IMR-90 (cell line): ENCODE measurements at regions not wholly inside any gene's neighbourhood (a gene's known extent, or its start where the extent isn't known, plus 50 kb on each side); places are given as distances from the start of the nearest gene placed in this dataset.
"Not testable (repeated sequence)": the region's sequence is repeated elsewhere in the genome, so short reads cannot be mapped to it uniquely, and the experiment has no call there.

ENCODE experiments used
- ATAC-seq: fragments of 200-7000 bp; cut with Tn5 transposase; 2 replicates; pipeline ENCODE4 v1.9.1; 2020; ENCODE audit warnings: low read depth, mild to moderate bottlenecking, moderate library complexity
- BruUV-seq: library from RNA; stranded (reverse); fragments of 400-500 nt; replicated peaks from 2 replicates; lab custom pipeline; 2021; lab: Mats Ljungman, UMichigan
- CTCF ChIA-PET: fragments of 300-600 bp; formaldehyde crosslinking; extraction: SDS; loops from one replicate; lab custom pipeline; 2021; ENCODE audit warnings: antibody characterized with exemption; lab: Yijun Ruan, JAX
- POLR2A ChIA-PET: fragments of 300-600 bp; sonication (Branson Sonifier 250); formaldehyde crosslinking; loops from one replicate; lab custom pipeline; 2022; ENCODE audit warnings: antibody characterized with exemption; ENCODE audit not compliant: unreplicated experiment; lab: Charles Lee
- DNase-seq: peaks from one replicate; pipeline ENCODE4 v3.0.0; 2013
- H2AFZ ChIP-seq: replicated peaks from 2 replicates; pipeline ENCODE3; 2013; ENCODE audit warnings: low read length, mild to moderate bottlenecking; ENCODE audit not compliant: poor library complexity
- H2AK5ac ChIP-seq: 2 replicates; pipeline ENCODE4 v1.6.1; 2013; ENCODE audit warnings: low read depth, low read length, inconsistent platforms
- H2AK9ac ChIP-seq: replicated peaks from 2 replicates; pipeline ENCODE3; 2013; ENCODE audit warnings: mild to moderate bottlenecking, low read depth, low read length, moderate library complexity; ENCODE audit not compliant: poor library complexity
- H2BK120ac ChIP-seq: 2 replicates; pipeline ENCODE4 v1.6.1; 2013; ENCODE audit warnings: low read depth, low read length, inconsistent platforms
- H2BK15ac ChIP-seq: 3 replicates; pipeline ENCODE4 v1.6.1; 2013; ENCODE audit warnings: low read depth, low read length, inconsistent platforms
- H2BK20ac ChIP-seq: 2 replicates; pipeline ENCODE4 v1.6.1; 2013; ENCODE audit warnings: low read depth, mild to moderate bottlenecking, inconsistent platforms, low read length, moderate library complexity
- H2BK5ac ChIP-seq: 2 replicates; pipeline ENCODE4 v1.6.1; 2013; ENCODE audit warnings: mild to moderate bottlenecking, low read depth, low read length, inconsistent platforms; ENCODE audit not compliant: poor library complexity, severe bottlenecking
- H3K14ac ChIP-seq: replicated peaks from 2 replicates; pipeline ENCODE4 v1.6.1; 2013; ENCODE audit warnings: low read depth, low read length, inconsistent platforms
- H3K18ac ChIP-seq: 2 replicates; pipeline ENCODE4 v1.6.1; 2013; ENCODE audit warnings: low read depth, low read length, control low read depth
- H3K23ac ChIP-seq: 2 replicates; pipeline ENCODE4 v1.6.1; 2013; ENCODE audit warnings: low read depth, low read length, inconsistent platforms
- H3K27ac ChIP-seq: 2 replicates; pipeline ENCODE4 v1.5.1; 2013; ENCODE audit warnings: mild to moderate bottlenecking, control low read depth, low read length; ENCODE audit not compliant: insufficient read depth
- H3K27me3 ChIP-seq: 2 replicates; pipeline ENCODE4 v1.6.1; 2013; ENCODE audit warnings: low read length; ENCODE audit not compliant: control insufficient read depth, insufficient read depth
- H3K36me3 ChIP-seq: 2 replicates; pipeline ENCODE4 v1.6.1; 2013; ENCODE audit warnings: low read length, mixed read lengths; ENCODE audit not compliant: control insufficient read depth, insufficient read depth
- H3K4ac ChIP-seq: 2 replicates; pipeline ENCODE4 v1.6.1; 2013; ENCODE audit warnings: low read depth, low read length, inconsistent platforms
- H3K4me1 ChIP-seq: 2 replicates; pipeline ENCODE4 v1.6.1; 2013; ENCODE audit warnings: low read length, mixed read lengths; ENCODE audit not compliant: control insufficient read depth, insufficient read depth
- H3K4me2 ChIP-seq: 2 replicates; pipeline ENCODE4 v1.6.1; 2013; ENCODE audit warnings: low read depth, mild to moderate bottlenecking, control low read depth, low read length, moderate library complexity
- H3K4me3 ChIP-seq: 2 replicates; pipeline ENCODE4 v1.5.1; 2013; ENCODE audit warnings: low read depth, mild to moderate bottlenecking, control low read depth, low read length, moderate library complexity; ENCODE audit not compliant: insufficient read depth
- H3K56ac ChIP-seq: 2 replicates; pipeline ENCODE4 v1.6.1; 2013; ENCODE audit warnings: low read length, inconsistent platforms; ENCODE audit not compliant: insufficient read depth; ENCODE audit errors: extremely low read depth
- H3K79me1 ChIP-seq, 2 experiments: 2 replicates each; pipeline ENCODE4 v1.6.1; 2013; ENCODE audit warnings: low read length in 2 of 2, inconsistent platforms in 1 of 2, low read depth in 1 of 2
- H3K9ac ChIP-seq: 2 replicates; pipeline ENCODE4 v1.6.1; 2013; ENCODE audit warnings: low read depth, low read length, control low read depth
- H3K9me1 ChIP-seq: 2 replicates; pipeline ENCODE4 v1.6.1; 2013; ENCODE audit warnings: low read length, inconsistent platforms; ENCODE audit not compliant: insufficient read depth
- H3K9me3 ChIP-seq: 2 replicates; pipeline ENCODE4 v1.6.1; 2013; ENCODE audit warnings: low read length; ENCODE audit not compliant: control insufficient read depth, insufficient read depth
- H4K20me1 ChIP-seq: 2 replicates; pipeline ENCODE4 v1.6.1; 2013; ENCODE audit warnings: low read length, inconsistent platforms; ENCODE audit not compliant: insufficient read depth
- H4K5ac ChIP-seq: 2 replicates; pipeline ENCODE4 v1.6.1; 2013; ENCODE audit warnings: mild to moderate bottlenecking, low read depth, low read length, control low read depth
- H4K8ac ChIP-seq, 2 experiments: 2 replicates each; pipeline ENCODE4 v1.6.1; 2013; ENCODE audit warnings: low read depth in 2 of 2, low read length in 2 of 2, control low read depth in 1 of 2, inconsistent platforms in 1 of 2
- H4K91ac ChIP-seq: 2 replicates; pipeline ENCODE4 v1.6.1; 2013; ENCODE audit warnings: low read depth, low read length, inconsistent platforms; ENCODE audit not compliant: insufficient read depth
- WGBS, 2 experiments: methylation state at CpG; one replicate each; pipeline versions ENCODE4 v1.1.5 to v1.1.7; 2013; ENCODE audit warnings: missing lambda C conversion rate in 2 of 2; ENCODE audit not compliant: insufficient read length in 1 of 2; ENCODE audit errors: extremely low coverage in 2 of 2; 5-methylcytosine and 5-hydroxymethylcytosine counted together
- dilution Hi-C: fragments of 300-500 bp; cut with HindIII; formaldehyde crosslinking; loops from one replicate; pipeline ENCODE4 v1.14.3; 2018; ENCODE audit warnings: low sequenced_read_pairs; ENCODE audit not compliant: unreplicated experiment
- in situ Hi-C: fragments of 300-500 bp; cut with MboI; formaldehyde crosslinking; loops from 3 replicates; pipeline ENCODE4 v1.14.3; 2019; ENCODE audit warnings: low sequenced_read_pairs, inconsistent platforms, mixed read lengths
- intact Hi-C: fragments of 100-400 bp; cut with micrococcal nuclease; formaldehyde crosslinking; loops from 2 replicates; pipeline ENCODE4 v1.10.0; 2022

- H4K91ac ChIP-seq, DNase-seq, H3K79me1 ChIP-seq, H4K8ac ChIP-seq, H3K36me3 ChIP-seq, dilution Hi-C loops, H3K4me3 ChIP-seq, H2BK120ac ChIP-seq, BruUV-seq, H2AK5ac ChIP-seq, H3K14ac ChIP-seq, H3K18ac ChIP-seq, H2AFZ ChIP-seq, H3K23ac ChIP-seq, in situ Hi-C loops, H2BK5ac ChIP-seq, H3K9me1 ChIP-seq, CTCF ChIA-PET, H3K9ac ChIP-seq, H3K4me2 ChIP-seq, H2BK20ac ChIP-seq, H3K27ac ChIP-seq, H3K4ac ChIP-seq, H3K56ac ChIP-seq, H3K4me1 ChIP-seq, POLR2A ChIA-PET, H4K20me1 ChIP-seq, H4K5ac ChIP-seq, H2BK15ac ChIP-seq, H3K27me3 ChIP-seq, intact Hi-C loops, ATAC-seq, H2AK9ac ChIP-seq: not testable (repeated sequence)
- 55% methylated on average over 4 of the region's 5 CpGs; no CpG with 5 or more reads in 1 of the 2 experiments for WGBS, 2 experiments
- peaks cover 29% of the 10 kb centered on the region for H3K9me3 ChIP-seq
Observed at GRCh38 chr22:11569564-11569940, 3958.4 kb upstream of the OR11H1 start.

- H3K9ac ChIP-seq, DNase-seq, H4K20me1 ChIP-seq, H3K56ac ChIP-seq, H2AFZ ChIP-seq, H3K27me3 ChIP-seq, H3K4me2 ChIP-seq, H3K79me1 ChIP-seq, H3K27ac ChIP-seq, H3K23ac ChIP-seq, BruUV-seq, H3K4me1 ChIP-seq, H3K4me3 ChIP-seq, H4K8ac ChIP-seq, H2AK5ac ChIP-seq, H3K18ac ChIP-seq, H2BK20ac ChIP-seq, H3K9me1 ChIP-seq, H2AK9ac ChIP-seq, intact Hi-C loops, H2BK5ac ChIP-seq, H2BK120ac ChIP-seq, H3K36me3 ChIP-seq, H3K4ac ChIP-seq, POLR2A ChIA-PET, ATAC-seq, in situ Hi-C loops, H2BK15ac ChIP-seq, dilution Hi-C loops, H3K14ac ChIP-seq, H4K5ac ChIP-seq, CTCF ChIA-PET, H4K91ac ChIP-seq: not testable (repeated sequence)
- peaks cover 41% of the 10 kb centered on the region for H3K9me3 ChIP-seq
- WGBS, 2 experiments: no CpG with 5 or more reads among the region's 6 CpGs
Observed at GRCh38 chr22:11573154-11573553, 3954.8 kb upstream of the OR11H1 start.
